HEK293 (cell line): ENCODE measurements at regions not wholly inside any gene's neighbourhood (a gene's known extent, or its start where the extent isn't known, plus 50 kb on each side); places are given as distances from the start of the nearest gene placed in this dataset.

Experiments used
- CTCF ChIA-PET: fragments of 350-600 bp; formaldehyde crosslinking; extraction: SDS; loops from one replicate; lab custom pipeline; 2021; ENCODE audit warnings: antibody characterized with exemption; lab: Yijun Ruan, JAX
- POLR2A ChIA-PET: fragments of 300-600 bp; formaldehyde crosslinking; extraction: SDS; loops from one replicate; lab custom pipeline; 2020; ENCODE audit warnings: antibody characterized with exemption, inconsistent platforms; lab: Yijun Ruan, JAX
- H3K27ac ChIP-seq: fragments of 200-500 bp; sonication (Bioruptor generic); 2 replicates; pipeline ENCODE4 v1.5.1; 2014; ENCODE audit warnings: low read depth, low read length, control low read depth, inconsistent platforms; ENCODE audit errors: extremely low read depth
- H3K36me3 ChIP-seq, 2 experiments: fragments of 200-500 bp in 1 of 2; sonication (Bioruptor generic) in 1 of 2; 1 replicate in 1 of 2; 2 replicates in 1 of 2; pipeline ENCODE4 v1.5.1; 2014 to 2017; ENCODE audit warnings: inconsistent platforms in 2 of 2, low read length in 2 of 2; ENCODE audit not compliant: control insufficient read depth in 2 of 2, insufficient read depth in 1 of 2
- H3K4me1 ChIP-seq: fragments of 200-500 bp; sonication (Bioruptor generic); 2 replicates; pipeline ENCODE4 v1.5.1; 2014; ENCODE audit warnings: mild to moderate bottlenecking, low read length, inconsistent platforms; ENCODE audit not compliant: control insufficient read depth, insufficient read depth
- H3K4me3 ChIP-seq: 2 replicates; pipeline ENCODE4 v1.5.1; 2011; ENCODE audit warnings: low read depth, mild to moderate bottlenecking, control low read depth, low read length, moderate library complexity
- H3K9me3 ChIP-seq: fragments of 200-500 bp; sonication (Bioruptor generic); 2 replicates; pipeline ENCODE4 v1.5.1; 2014; ENCODE audit warnings: low read depth, low read length, inconsistent platforms; ENCODE audit not compliant: control insufficient read depth, insufficient read depth
- BCL11B ChIP-seq: fragments of 450-650 bp; formaldehyde crosslinking; IDR thresholded peaks from 2 replicates; pipeline ENCODE4 v1.5.1; 2016; ENCODE audit warnings: low read depth, missing biosample characterization, missing genetic modification characterization
- RBAK ChIP-seq: fragments of 450-650 bp; formaldehyde crosslinking; IDR thresholded peaks from 2 replicates; pipeline ENCODE4 v1.5.1; 2016; ENCODE audit warnings: missing biosample characterization, missing genetic modification characterization
- SP2 ChIP-seq: fragments of 450-650 bp; formaldehyde crosslinking; IDR thresholded peaks from 2 replicates; pipeline ENCODE4 v1.5.1; 2016; ENCODE audit warnings: missing biosample characterization, missing genetic modification characterization
- SP7 ChIP-seq: fragments of 450-650 bp; formaldehyde crosslinking; IDR thresholded peaks from 2 replicates; pipeline ENCODE4 v1.5.1; 2016; ENCODE audit warnings: missing biosample characterization, missing genetic modification characterization
- ZBTB48 ChIP-seq: fragments of 450-650 bp; formaldehyde crosslinking; IDR thresholded peaks from 2 replicates; pipeline ENCODE4 v1.5.1; 2016; ENCODE audit warnings: missing biosample characterization, missing genetic modification characterization
- ZBTB7A ChIP-seq: fragments of 450-650 bp; formaldehyde crosslinking; IDR thresholded peaks from 2 replicates; pipeline ENCODE4 v1.5.1; 2016; ENCODE audit warnings: low read depth, missing biosample characterization, missing genetic modification characterization
- ZNF10 ChIP-seq: fragments of 450-650 bp; formaldehyde crosslinking; IDR thresholded peaks from 2 replicates; pipeline ENCODE4 v1.5.1; 2017; ENCODE audit warnings: missing biosample characterization, missing genetic modification characterization
- ZNF19 ChIP-seq: fragments of 450-650 bp; formaldehyde crosslinking; IDR thresholded peaks from 2 replicates; pipeline ENCODE4; 2016; ENCODE audit warnings: missing biosample characterization, missing genetic modification characterization, low read depth
- ZNF211 ChIP-seq: fragments of 450-650 bp; formaldehyde crosslinking; IDR thresholded peaks from 2 replicates; pipeline ENCODE4 v1.5.1; 2016; ENCODE audit warnings: low read depth, missing biosample characterization, missing genetic modification characterization
- ZNF221 ChIP-seq: fragments of 450-650 bp; formaldehyde crosslinking; IDR thresholded peaks from 2 replicates; pipeline ENCODE4 v1.5.1; 2017; ENCODE audit warnings: missing biosample characterization, missing genetic modification characterization, borderline replicate concordance
- ZNF292 ChIP-seq: fragments of 450-650 bp; formaldehyde crosslinking; IDR thresholded peaks from 2 replicates; pipeline ENCODE4 v1.5.1; 2016; ENCODE audit warnings: low read depth, missing biosample characterization, missing genetic modification characterization, borderline replicate concordance
- ZNF350 ChIP-seq: fragments of 450-650 bp; formaldehyde crosslinking; IDR thresholded peaks from 2 replicates; pipeline ENCODE4 v1.5.0; 2017; ENCODE audit warnings: missing biosample characterization, mild to moderate bottlenecking, missing genetic modification characterization
- ZNF626 ChIP-seq: fragments of 450-650 bp; sonication (Bioruptor Pico); formaldehyde crosslinking; IDR thresholded peaks from 2 replicates; pipeline ENCODE4 v1.5.1; 2018; ENCODE audit warnings: missing biosample characterization, missing genetic modification characterization, inconsistent platforms
- ZNF701 ChIP-seq: fragments of 450-650 bp; formaldehyde crosslinking; IDR thresholded peaks from 2 replicates; pipeline ENCODE4 v1.5.1; 2016; ENCODE audit warnings: missing biosample characterization, missing genetic modification characterization
- TF ChIP-seq, protein P1 (sequence below): fragments of 450-650 bp; formaldehyde crosslinking; IDR thresholded peaks from 2 replicates; pipeline ENCODE4 v1.5.1; 2016; ENCODE audit warnings: missing biosample characterization, missing genetic modification characterization
- TF ChIP-seq, protein P2 (sequence below): fragments of 450-650 bp; formaldehyde crosslinking; IDR thresholded peaks from 2 replicates; pipeline ENCODE4 v1.5.1; 2016; ENCODE audit warnings: missing biosample characterization, missing genetic modification characterization
- TF ChIP-seq, protein P3 (sequence below): fragments of 450-650 bp; formaldehyde crosslinking; IDR thresholded peaks from 2 replicates; pipeline ENCODE4 v1.5.1; 2016; ENCODE audit warnings: missing biosample characterization, missing genetic modification characterization
- TF ChIP-seq, protein P4 (sequence below): fragments of 450-650 bp; formaldehyde crosslinking; IDR thresholded peaks from 2 replicates; pipeline ENCODE4 v1.5.1; 2016; ENCODE audit warnings: missing biosample characterization, missing genetic modification characterization

DNA sequence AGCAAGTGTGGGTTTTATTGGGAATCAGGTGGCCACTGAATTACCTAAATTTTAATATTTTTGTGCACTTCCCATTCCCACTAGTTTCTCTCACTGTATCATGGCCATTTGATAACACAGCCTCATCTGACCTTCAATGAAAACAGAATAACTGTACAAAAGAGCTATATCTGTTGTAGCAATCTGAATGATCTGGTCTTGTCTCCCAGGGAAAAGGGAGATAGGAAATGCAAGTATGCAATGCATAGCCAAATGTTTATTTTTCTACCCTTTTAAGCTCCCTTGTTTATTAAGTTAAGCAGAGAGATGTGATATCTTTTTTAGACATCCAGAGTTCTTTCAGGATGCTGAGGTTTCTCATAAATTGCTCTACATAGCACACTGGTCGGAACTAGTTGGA, 288.3 kb upstream of the CLINT1 start:
- POLR2A ChIA-PET = no interaction called here
- no peaks in the 10 kb centered on the region for H3K9me3 ChIP-seq
- H3K36me3 ChIP-seq = no peaks in the 10 kb centered on the region
- H3K4me3 ChIP-seq = no peak overlapping the region
- H3K4me1 ChIP-seq = no peaks in the 10 kb centered on the region
- TF ChIP-seq ZNF701 (tag by site-specific recombination) = no peak
- TF ChIP-seq ZBTB48 (tag by site-specific recombination) = no peak
- TF ChIP-seq, protein P1, sequence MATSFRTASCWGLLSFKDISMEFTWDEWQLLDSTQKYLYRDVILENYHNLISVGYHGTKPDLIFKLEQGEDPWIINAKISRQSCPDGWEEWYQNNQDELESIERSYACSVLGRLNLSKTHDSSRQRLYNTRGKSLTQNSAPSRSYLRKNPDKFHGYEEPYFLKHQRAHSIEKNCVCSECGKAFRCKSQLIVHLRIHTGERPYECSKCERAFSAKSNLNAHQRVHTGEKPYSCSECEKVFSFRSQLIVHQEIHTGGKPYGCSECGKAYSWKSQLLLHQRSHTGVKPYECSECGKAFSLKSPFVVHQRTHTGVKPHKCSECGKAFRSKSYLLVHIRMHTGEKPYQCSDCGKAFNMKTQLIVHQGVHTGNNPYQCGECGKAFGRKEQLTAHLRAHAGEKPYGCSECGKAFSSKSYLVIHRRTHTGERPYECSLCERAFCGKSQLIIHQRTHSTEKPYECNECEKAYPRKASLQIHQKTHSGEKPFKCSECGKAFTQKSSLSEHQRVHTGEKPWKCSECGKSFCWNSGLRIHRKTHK = no peak
- TF ChIP-seq ZNF221 (tag by site-specific recombination) = no peak
- TF ChIP-seq ZNF350 = no peak
- no peak for TF ChIP-seq ZNF19 (tag by site-specific recombination)
- no peak for TF ChIP-seq BCL11B (tag by site-specific recombination)
- no peak for TF ChIP-seq ZNF626 (tag by site-specific recombination)
- TF ChIP-seq, protein P2, sequence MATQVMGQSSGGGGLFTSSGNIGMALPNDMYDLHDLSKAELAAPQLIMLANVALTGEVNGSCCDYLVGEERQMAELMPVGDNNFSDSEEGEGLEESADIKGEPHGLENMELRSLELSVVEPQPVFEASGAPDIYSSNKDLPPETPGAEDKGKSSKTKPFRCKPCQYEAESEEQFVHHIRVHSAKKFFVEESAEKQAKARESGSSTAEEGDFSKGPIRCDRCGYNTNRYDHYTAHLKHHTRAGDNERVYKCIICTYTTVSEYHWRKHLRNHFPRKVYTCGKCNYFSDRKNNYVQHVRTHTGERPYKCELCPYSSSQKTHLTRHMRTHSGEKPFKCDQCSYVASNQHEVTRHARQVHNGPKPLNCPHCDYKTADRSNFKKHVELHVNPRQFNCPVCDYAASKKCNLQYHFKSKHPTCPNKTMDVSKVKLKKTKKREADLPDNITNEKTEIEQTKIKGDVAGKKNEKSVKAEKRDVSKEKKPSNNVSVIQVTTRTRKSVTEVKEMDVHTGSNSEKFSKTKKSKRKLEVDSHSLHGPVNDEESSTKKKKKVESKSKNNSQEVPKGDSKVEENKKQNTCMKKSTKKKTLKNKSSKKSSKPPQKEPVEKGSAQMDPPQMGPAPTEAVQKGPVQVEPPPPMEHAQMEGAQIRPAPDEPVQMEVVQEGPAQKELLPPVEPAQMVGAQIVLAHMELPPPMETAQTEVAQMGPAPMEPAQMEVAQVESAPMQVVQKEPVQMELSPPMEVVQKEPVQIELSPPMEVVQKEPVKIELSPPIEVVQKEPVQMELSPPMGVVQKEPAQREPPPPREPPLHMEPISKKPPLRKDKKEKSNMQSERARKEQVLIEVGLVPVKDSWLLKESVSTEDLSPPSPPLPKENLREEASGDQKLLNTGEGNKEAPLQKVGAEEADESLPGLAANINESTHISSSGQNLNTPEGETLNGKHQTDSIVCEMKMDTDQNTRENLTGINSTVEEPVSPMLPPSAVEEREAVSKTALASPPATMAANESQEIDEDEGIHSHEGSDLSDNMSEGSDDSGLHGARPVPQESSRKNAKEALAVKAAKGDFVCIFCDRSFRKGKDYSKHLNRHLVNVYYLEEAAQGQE (tag by site-specific recombination) = no peak
- no peak for TF ChIP-seq ZBTB7A (tag by site-specific recombination)
- TF ChIP-seq, protein P3, sequence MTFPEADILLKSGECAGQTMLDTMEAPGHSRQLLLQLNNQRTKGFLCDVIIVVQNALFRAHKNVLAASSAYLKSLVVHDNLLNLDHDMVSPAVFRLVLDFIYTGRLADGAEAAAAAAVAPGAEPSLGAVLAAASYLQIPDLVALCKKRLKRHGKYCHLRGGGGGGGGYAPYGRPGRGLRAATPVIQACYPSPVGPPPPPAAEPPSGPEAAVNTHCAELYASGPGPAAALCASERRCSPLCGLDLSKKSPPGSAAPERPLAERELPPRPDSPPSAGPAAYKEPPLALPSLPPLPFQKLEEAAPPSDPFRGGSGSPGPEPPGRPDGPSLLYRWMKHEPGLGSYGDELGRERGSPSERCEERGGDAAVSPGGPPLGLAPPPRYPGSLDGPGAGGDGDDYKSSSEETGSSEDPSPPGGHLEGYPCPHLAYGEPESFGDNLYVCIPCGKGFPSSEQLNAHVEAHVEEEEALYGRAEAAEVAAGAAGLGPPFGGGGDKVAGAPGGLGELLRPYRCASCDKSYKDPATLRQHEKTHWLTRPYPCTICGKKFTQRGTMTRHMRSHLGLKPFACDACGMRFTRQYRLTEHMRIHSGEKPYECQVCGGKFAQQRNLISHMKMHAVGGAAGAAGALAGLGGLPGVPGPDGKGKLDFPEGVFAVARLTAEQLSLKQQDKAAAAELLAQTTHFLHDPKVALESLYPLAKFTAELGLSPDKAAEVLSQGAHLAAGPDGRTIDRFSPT = no peak
- TF ChIP-seq RBAK (tag by site-specific recombination) = no peak
- TF ChIP-seq ZNF10 (tag by site-specific recombination) = no peak
- TF ChIP-seq ZNF292 (tag by site-specific recombination) = no peak
- TF ChIP-seq SP2 (tag by site-specific recombination) = no peak
- TF ChIP-seq, protein P4, sequence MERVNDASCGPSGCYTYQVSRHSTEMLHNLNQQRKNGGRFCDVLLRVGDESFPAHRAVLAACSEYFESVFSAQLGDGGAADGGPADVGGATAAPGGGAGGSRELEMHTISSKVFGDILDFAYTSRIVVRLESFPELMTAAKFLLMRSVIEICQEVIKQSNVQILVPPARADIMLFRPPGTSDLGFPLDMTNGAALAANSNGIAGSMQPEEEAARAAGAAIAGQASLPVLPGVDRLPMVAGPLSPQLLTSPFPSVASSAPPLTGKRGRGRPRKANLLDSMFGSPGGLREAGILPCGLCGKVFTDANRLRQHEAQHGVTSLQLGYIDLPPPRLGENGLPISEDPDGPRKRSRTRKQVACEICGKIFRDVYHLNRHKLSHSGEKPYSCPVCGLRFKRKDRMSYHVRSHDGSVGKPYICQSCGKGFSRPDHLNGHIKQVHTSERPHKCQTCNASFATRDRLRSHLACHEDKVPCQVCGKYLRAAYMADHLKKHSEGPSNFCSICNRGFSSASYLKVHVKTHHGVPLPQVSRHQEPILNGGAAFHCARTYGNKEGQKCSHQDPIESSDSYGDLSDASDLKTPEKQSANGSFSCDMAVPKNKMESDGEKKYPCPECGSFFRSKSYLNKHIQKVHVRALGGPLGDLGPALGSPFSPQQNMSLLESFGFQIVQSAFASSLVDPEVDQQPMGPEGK (tag by site-specific recombination) = no peak
- TF ChIP-seq ZNF211 (tag by site-specific recombination) = no peak
- no peak for TF ChIP-seq SP7 (tag by site-specific recombination)
- TF ChIP-seq, all 188 proteins: peak for 0
- CTCF ChIA-PET = interaction anchor here (0.6 to 1.3 kb wide), 2 partner anchors 72 to 477 kb away, joined by 3 to 4 read pairs; no protein-coding TSS in a partner anchor
- H3K27ac ChIP-seq = no peak overlapping the region
